Panc1 (cell line): ENCODE measurements at regions not wholly inside any gene's neighbourhood (a gene's known extent, or its start where the extent isn't known, plus 50 kb on each side); places are given as distances from the start of the nearest gene placed in this dataset.

ENCODE experiments used
- ATAC-seq: fragments of 200-7000 bp; cut with Tn5 transposase; 2 replicates; pipeline ENCODE4 v1.9.1; 2020; ENCODE audit warnings: mild to moderate bottlenecking, moderate library complexity
- BruUV-seq: library from RNA; stranded (reverse); fragments of 400-500 nt; replicated peaks from 2 replicates; lab custom pipeline; 2021; lab: Mats Ljungman, UMichigan
- CTCF ChIA-PET: fragments of 300-600 bp; sonication (Branson Sonifier 250); formaldehyde crosslinking; loops from one replicate; lab custom pipeline; 2022; ENCODE audit warnings: antibody characterized with exemption; lab: Charles Lee
- POLR2A ChIA-PET: fragments of 300-600 bp; sonication (Branson Sonifier 250); formaldehyde crosslinking; loops from one replicate; lab custom pipeline; 2022; ENCODE audit warnings: antibody characterized with exemption; lab: Charles Lee
- DNase-seq: peaks from one replicate; pipeline ENCODE4 v3.0.0-alpha.2; 2010; ENCODE audit warnings: low read depth, low spot score
- H3K27ac ChIP-seq: 2 replicates; pipeline ENCODE4 v1.5.1; 2011; ENCODE audit warnings: mild to moderate bottlenecking, low read length, inconsistent platforms
- H3K27me3 ChIP-seq: fragments of 200-500 bp; sonication (Bioruptor generic); 2 replicates; pipeline ENCODE4 v1.6.0; 2014; ENCODE audit warnings: low read length, inconsistent platforms; ENCODE audit not compliant: control insufficient read depth, insufficient read depth
- H3K36me3 ChIP-seq: fragments of 200-500 bp; sonication (Bioruptor generic); 2 replicates; pipeline ENCODE4 v1.5.1; 2014; ENCODE audit warnings: inconsistent platforms, mild to moderate bottlenecking, low read length, moderate library complexity; ENCODE audit not compliant: control insufficient read depth, insufficient read depth
- H3K4me1 ChIP-seq: 2 replicates; pipeline ENCODE4 v1.5.1; 2011; ENCODE audit warnings: inconsistent platforms, mild to moderate bottlenecking, low read length, moderate library complexity; ENCODE audit not compliant: control insufficient read depth, insufficient read depth
- H3K4me3 ChIP-seq, 2 experiments: 2 replicates each; pipeline ENCODE4 v1.5.1; 2011 to 2012; ENCODE audit warnings: low read depth in 2 of 2, low read length in 2 of 2, mild to moderate bottlenecking in 2 of 2, inconsistent platforms in 1 of 2, moderate library complexity in 1 of 2
- H3K9me3 ChIP-seq: fragments of 200-500 bp; sonication (Bioruptor generic); 2 replicates; pipeline ENCODE4 v1.5.1; 2014; ENCODE audit warnings: low read depth, mild to moderate bottlenecking, inconsistent platforms, low read length, moderate library complexity; ENCODE audit not compliant: control insufficient read depth, insufficient read depth
- POLR2AphosphoS5 ChIP-seq: IDR thresholded peaks from 2 replicates; pipeline ENCODE4 v1.6.1; 2012; ENCODE audit warnings: mild to moderate bottlenecking, low read depth, low read length, moderate library complexity
- SIN3A ChIP-seq: IDR thresholded peaks from 2 replicates; pipeline ENCODE4 v1.6.1; 2012; ENCODE audit warnings: low read depth, mild to moderate bottlenecking, low read length, moderate library complexity, borderline replicate concordance; ENCODE audit not compliant: insufficient read depth
- TCF7L2 ChIP-seq: IDR thresholded peaks from 2 replicates; pipeline ENCODE4 v1.6.1; 2011; ENCODE audit warnings: mild to moderate bottlenecking, low read depth, low read length, inconsistent platforms
- in situ Hi-C: cut with HindIII; loops from 2 replicates; pipeline ENCODE4 v1.10.0; 2016; ENCODE audit warnings: low sequenced_read_pairs, low pct_unique_long_range_greater_than_20kb
- intact Hi-C: fragments of 100-400 bp; cut with micrococcal nuclease; formaldehyde crosslinking; loops from one replicate; pipeline ENCODE4 v1.10.0; 2022; ENCODE audit not compliant: unreplicated experiment
- TF ChIP-seq, protein P1 (sequence below), 2 experiments: IDR thresholded peaks; 2 replicates each; pipeline ENCODE4 v1.6.1; 2011 to 2012; ENCODE audit warnings: low read depth in 2 of 2, control low read depth in 1 of 2, low read length in 1 of 2, mild to moderate bottlenecking in 1 of 2, moderate library complexity in 1 of 2; ENCODE audit not compliant: insufficient read depth in 1 of 2
- TF ChIP-seq, protein P2 (sequence below): fragments of 450-650 bp; IDR thresholded peaks from 2 replicates; pipeline ENCODE4 v1.5.1; 2017; ENCODE audit warnings: mild to moderate bottlenecking

DNA sequence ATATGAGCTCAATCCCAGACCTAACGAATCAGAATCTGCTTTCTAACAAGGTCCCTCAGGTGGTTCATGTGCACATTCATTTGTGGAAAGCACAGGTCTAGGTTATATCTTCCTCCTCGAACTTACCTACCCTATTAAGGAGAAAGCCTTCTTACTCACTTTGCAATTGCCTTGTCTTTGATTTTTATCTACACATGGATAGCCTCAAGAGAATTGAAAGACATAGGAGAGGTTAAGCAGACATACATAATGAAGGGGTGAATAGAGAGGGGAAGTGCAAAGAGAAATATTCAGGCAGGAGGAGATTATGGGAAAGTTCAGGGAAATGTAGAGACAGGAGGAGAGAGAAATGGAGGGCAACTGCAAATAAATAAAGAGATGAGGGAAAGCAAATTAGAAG lies 422.9 kb upstream of the ADAMTS9 start:
- DNase-seq: no peak
- Histone ChIP-seq H3K27ac (no peak overlapping the region), H3K9me3 (no peaks in the 10 kb centered on the region), H3K4me3 (no peak overlapping the region), H3K4me1 (no peaks in the 10 kb centered on the region), H3K27me3 (no peaks in the 10 kb centered on the region), H3K36me3 (no peaks in the 10 kb centered on the region)
- TF ChIP-seq POLR2AphosphoS5: no peak
- no peak for TF ChIP-seq TCF7L2
- TF ChIP-seq, protein P1, sequence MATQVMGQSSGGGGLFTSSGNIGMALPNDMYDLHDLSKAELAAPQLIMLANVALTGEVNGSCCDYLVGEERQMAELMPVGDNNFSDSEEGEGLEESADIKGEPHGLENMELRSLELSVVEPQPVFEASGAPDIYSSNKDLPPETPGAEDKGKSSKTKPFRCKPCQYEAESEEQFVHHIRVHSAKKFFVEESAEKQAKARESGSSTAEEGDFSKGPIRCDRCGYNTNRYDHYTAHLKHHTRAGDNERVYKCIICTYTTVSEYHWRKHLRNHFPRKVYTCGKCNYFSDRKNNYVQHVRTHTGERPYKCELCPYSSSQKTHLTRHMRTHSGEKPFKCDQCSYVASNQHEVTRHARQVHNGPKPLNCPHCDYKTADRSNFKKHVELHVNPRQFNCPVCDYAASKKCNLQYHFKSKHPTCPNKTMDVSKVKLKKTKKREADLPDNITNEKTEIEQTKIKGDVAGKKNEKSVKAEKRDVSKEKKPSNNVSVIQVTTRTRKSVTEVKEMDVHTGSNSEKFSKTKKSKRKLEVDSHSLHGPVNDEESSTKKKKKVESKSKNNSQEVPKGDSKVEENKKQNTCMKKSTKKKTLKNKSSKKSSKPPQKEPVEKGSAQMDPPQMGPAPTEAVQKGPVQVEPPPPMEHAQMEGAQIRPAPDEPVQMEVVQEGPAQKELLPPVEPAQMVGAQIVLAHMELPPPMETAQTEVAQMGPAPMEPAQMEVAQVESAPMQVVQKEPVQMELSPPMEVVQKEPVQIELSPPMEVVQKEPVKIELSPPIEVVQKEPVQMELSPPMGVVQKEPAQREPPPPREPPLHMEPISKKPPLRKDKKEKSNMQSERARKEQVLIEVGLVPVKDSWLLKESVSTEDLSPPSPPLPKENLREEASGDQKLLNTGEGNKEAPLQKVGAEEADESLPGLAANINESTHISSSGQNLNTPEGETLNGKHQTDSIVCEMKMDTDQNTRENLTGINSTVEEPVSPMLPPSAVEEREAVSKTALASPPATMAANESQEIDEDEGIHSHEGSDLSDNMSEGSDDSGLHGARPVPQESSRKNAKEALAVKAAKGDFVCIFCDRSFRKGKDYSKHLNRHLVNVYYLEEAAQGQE (IDR thresholded peaks at IDR 0.05; ENCODE audit: insufficient read depth in 1 of 2, low read depth in 2 of 2, low read length in 1 of 2): no peak
- TF ChIP-seq SIN3A: no peak
- TF ChIP-seq, protein P2, sequence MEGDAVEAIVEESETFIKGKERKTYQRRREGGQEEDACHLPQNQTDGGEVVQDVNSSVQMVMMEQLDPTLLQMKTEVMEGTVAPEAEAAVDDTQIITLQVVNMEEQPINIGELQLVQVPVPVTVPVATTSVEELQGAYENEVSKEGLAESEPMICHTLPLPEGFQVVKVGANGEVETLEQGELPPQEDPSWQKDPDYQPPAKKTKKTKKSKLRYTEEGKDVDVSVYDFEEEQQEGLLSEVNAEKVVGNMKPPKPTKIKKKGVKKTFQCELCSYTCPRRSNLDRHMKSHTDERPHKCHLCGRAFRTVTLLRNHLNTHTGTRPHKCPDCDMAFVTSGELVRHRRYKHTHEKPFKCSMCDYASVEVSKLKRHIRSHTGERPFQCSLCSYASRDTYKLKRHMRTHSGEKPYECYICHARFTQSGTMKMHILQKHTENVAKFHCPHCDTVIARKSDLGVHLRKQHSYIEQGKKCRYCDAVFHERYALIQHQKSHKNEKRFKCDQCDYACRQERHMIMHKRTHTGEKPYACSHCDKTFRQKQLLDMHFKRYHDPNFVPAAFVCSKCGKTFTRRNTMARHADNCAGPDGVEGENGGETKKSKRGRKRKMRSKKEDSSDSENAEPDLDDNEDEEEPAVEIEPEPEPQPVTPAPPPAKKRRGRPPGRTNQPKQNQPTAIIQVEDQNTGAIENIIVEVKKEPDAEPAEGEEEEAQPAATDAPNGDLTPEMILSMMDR: no peak
- ChIA-PET CTCF (no interaction called here), POLR2A (no interaction called here)
- in situ Hi-C loops: no loop called here
- ATAC-seq: no peak
- no TSS peak for BruUV-seq
- intact Hi-C loops: no loop called here

DNA sequence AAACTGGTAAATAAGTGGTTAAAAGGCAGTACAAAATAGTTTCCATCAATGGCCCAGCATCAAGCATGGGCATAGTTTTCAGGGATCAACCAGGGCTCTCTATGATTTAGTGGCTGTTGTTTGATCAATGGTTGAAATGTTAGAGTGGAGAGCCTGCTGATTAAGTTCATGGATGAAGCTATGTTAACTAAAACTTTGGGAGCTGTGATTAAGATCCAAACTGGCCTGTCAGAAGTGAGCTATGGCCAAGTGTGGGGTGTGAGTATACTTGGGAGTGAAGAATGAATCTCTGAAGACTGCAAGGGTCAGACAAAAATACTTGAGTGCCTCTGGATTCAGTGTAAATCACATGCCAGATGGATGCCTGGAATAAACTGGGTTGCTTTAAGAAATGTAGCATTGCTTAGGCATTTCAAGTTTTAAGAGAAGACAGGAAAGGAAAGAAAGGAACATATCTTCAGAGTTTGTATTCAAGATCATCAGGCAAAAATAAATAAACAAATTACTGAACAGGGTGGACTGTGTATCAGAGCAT lies 422.2 kb upstream of the ADAMTS9 start:
- H3K27ac ChIP-seq: no peak overlapping the region
- in situ Hi-C loops (no loop called here), intact Hi-C loops (no loop called here)
- ChIA-PET CTCF (no interaction called here), POLR2A (no interaction called here)
- no peaks in the 10 kb centered on the region for H3K4me1 ChIP-seq
- no peak overlapping the region for H3K4me3 ChIP-seq
- DNase-seq (no peak), ATAC-seq (no peak)
- no peaks in the 10 kb centered on the region for H3K27me3 ChIP-seq
- TF ChIP-seq, protein P2: no peak
- no peak for TF ChIP-seq SIN3A
- TF ChIP-seq POLR2AphosphoS5: no peak
- TF ChIP-seq, protein P1 (IDR thresholded peaks at IDR 0.05; ENCODE audit: insufficient read depth in 1 of 2, low read depth in 2 of 2, low read length in 1 of 2): no peak
- no peak for TF ChIP-seq TCF7L2
- H3K36me3 ChIP-seq: no peaks in the 10 kb centered on the region
- no peaks in the 10 kb centered on the region for H3K9me3 ChIP-seq
- BruUV-seq: no TSS peak
